A549 (cell line): ENCODE measurements at regions not wholly inside any gene's neighbourhood (a gene's known extent, or its start where the extent isn't known, plus 50 kb on each side); places are given as distances from the start of the nearest gene placed in this dataset.

Experiments used
- ATAC-seq, 2 experiments: fragments of 200-7000 bp in 1 of 2; fragments of >200 bp in 1 of 2; cut with Nextera tagmentation in 1 of 2; cut with Tn5 transposase in 1 of 2; 3 replicates each; pipeline versions ENCODE4 v1.8.0 to v1.9.1; 2018 to 2020; ENCODE audit warnings: mild to moderate bottlenecking in 1 of 2, moderate library complexity in 1 of 2
- CTCF ChIA-PET: fragments of 300-600 bp; sonication (Branson Sonifier 250); formaldehyde crosslinking; extraction: SDS; loops from one replicate; lab custom pipeline; 2021; ENCODE audit warnings: antibody characterized with exemption, inconsistent platforms; lab: Yijun Ruan, JAX
- POLR2A ChIA-PET: fragments of 350-600 bp; formaldehyde crosslinking; extraction: SDS; loops from one replicate; lab custom pipeline; 2021; ENCODE audit warnings: antibody characterized with exemption, inconsistent platforms; lab: Yijun Ruan, JAX
- DNase-seq, 2 experiments: peaks; one replicate each; pipeline versions ENCODE4 v3.0.0 to v3.0.0-alpha.2; 2011 to 2016; ENCODE audit warnings: low read depth in 1 of 2, low spot score in 1 of 2
- FAIRE-seq: peaks from 2 replicates; lab custom pipeline; 2011; peaks lifted over from hg19 to GRCh38; lab: Jason Lieb, UNC
- H3K27ac ChIP-seq, 2 experiments: fragments of >200 bp; sonication (Bioruptor Twin); formaldehyde crosslinking; 3 replicates each; pipeline ENCODE4 v1.5.1; 2016 to 2017
- H3K4me1 ChIP-seq: fragments of >200 bp; sonication (Bioruptor Twin); formaldehyde crosslinking; 3 replicates; pipeline ENCODE4 v1.6.1; 2016
- H3K4me2 ChIP-seq: fragments of >200 bp; sonication (Bioruptor Twin); formaldehyde crosslinking; 3 replicates; pipeline ENCODE4 v1.6.1; 2016
- H3K4me3 ChIP-seq: fragments of >200 bp; sonication (Bioruptor Twin); formaldehyde crosslinking; 3 replicates; pipeline ENCODE4 v1.5.1; 2016
- H3K9me3 ChIP-seq: fragments of >200 bp; sonication (Bioruptor Twin); formaldehyde crosslinking; 3 replicates; pipeline ENCODE4 v1.6.1; 2016
- BHLHE40 ChIP-seq: IDR thresholded peaks from 2 replicates; pipeline ENCODE4 v1.6.1; 2012; ENCODE audit warnings: low read depth, low read length, inconsistent platforms
- CBX2 ChIP-seq: fragments of 200-600 bp; sonication (generic); IDR thresholded peaks from 2 replicates; pipeline ENCODE4 v1.6.1; 2016; ENCODE audit warnings: low read depth, mild to moderate bottlenecking, borderline replicate concordance
- CBX8 ChIP-seq: fragments of 200-600 bp; sonication (generic); IDR thresholded peaks from 2 replicates; pipeline ENCODE4 v1.6.1; 2016
- CEBPB ChIP-seq, 2 experiments: fragments of >200 bp in 1 of 2; sonication (Bioruptor Twin) in 1 of 2; formaldehyde crosslinking in 1 of 2; IDR thresholded peaks; 2 replicates each; pipeline ENCODE4 v1.6.1; 2012 to 2016
- CHD4 ChIP-seq: fragments of 200-600 bp; sonication (generic); IDR thresholded peaks from 2 replicates; pipeline ENCODE4 v1.6.1; 2016; ENCODE audit warnings: antibody characterized with exemption, mild to moderate bottlenecking, borderline replicate concordance
- EHF ChIP-seq: fragments of 250-450 bp; sonication (Bioruptor Pico); IDR thresholded peaks from 2 replicates; pipeline ENCODE4 v1.5.0; 2020; ENCODE audit warnings: mild to moderate bottlenecking
- ESRRA ChIP-seq: fragments of 150-350 bp; IDR thresholded peaks from 2 replicates; pipeline ENCODE4 v1.6.1; 2014; ENCODE audit warnings: mild to moderate bottlenecking, low read length, borderline replicate concordance
- FOSB ChIP-seq: fragments of 250-450 bp; sonication (Bioruptor Pico); IDR thresholded peaks from 2 replicates; pipeline ENCODE4 v1.5.0; 2020; ENCODE audit warnings: mild to moderate bottlenecking, moderate library complexity
- FOSL2 ChIP-seq, 2 experiments: fragments of 450-650 bp in 1 of 2; fragments of >200 bp in 1 of 2; sonication (Bioruptor Twin) in 1 of 2; formaldehyde crosslinking; IDR thresholded peaks; 2 replicates each; pipeline versions ENCODE4 v1.5.0 to v1.6.1; 2016 to 2020; ENCODE audit warnings: mild to moderate bottlenecking in 1 of 2, moderate library complexity in 1 of 2
- GATA3 ChIP-seq: IDR thresholded peaks from 2 replicates; pipeline ENCODE4 v1.6.1; 2012; ENCODE audit warnings: borderline replicate concordance
- HOXA7 ChIP-seq: fragments of 250-450 bp; sonication (Bioruptor Pico); IDR thresholded peaks from 2 replicates; pipeline ENCODE4 v1.5.0; 2020; ENCODE audit warnings: mild to moderate bottlenecking, moderate library complexity
- HOXB5 ChIP-seq: fragments of 250-450 bp; sonication (Bioruptor Pico); IDR thresholded peaks from 2 replicates; pipeline ENCODE4 v1.5.0; 2020; ENCODE audit warnings: mild to moderate bottlenecking, moderate library complexity
- JUN ChIP-seq, 2 experiments: fragments of >200 bp; sonication (Bioruptor Twin); formaldehyde crosslinking; IDR thresholded peaks; 2 replicates in 1 of 2; 3 replicates in 1 of 2; pipeline ENCODE4 v1.6.1; 2016 to 2017
- KDM5A ChIP-seq: fragments of 200-600 bp; sonication (generic); IDR thresholded peaks from 2 replicates; pipeline ENCODE4 v1.6.1; 2016; ENCODE audit warnings: antibody characterized with exemption, mild to moderate bottlenecking
- MAZ ChIP-seq: fragments of 150-350 bp; IDR thresholded peaks from 2 replicates; pipeline ENCODE4 v1.6.1; 2014; ENCODE audit warnings: antibody characterized with exemption, low read depth, low read length, borderline replicate concordance
- MYC ChIP-seq: IDR thresholded peaks from 2 replicates; pipeline ENCODE4 v1.6.1; 2012; ENCODE audit warnings: mild to moderate bottlenecking, inconsistent platforms, low read length, improper control_type of control experiment, borderline replicate concordance
- NR3C1 ChIP-seq: fragments of >200 bp; sonication (Bioruptor Twin); formaldehyde crosslinking; IDR thresholded peaks from 3 replicates; pipeline ENCODE4 v1.6.1; 2017
- POLR2AphosphoS2 ChIP-seq: conservative IDR thresholded peaks from 2 replicates; pipeline ENCODE4 v1.6.1; 2012; ENCODE audit warnings: low read length, improper control_type of control experiment, inconsistent platforms
- RAD21 ChIP-seq, 2 experiments: fragments of >200 bp in 1 of 2; sonication (Bioruptor Twin) in 1 of 2; formaldehyde crosslinking in 1 of 2; IDR thresholded peaks in 1 of 2; conservative IDR thresholded peaks in 1 of 2; 2 replicates in 1 of 2; 3 replicates in 1 of 2; pipeline ENCODE4 v1.6.1; 2012 to 2018; ENCODE audit warnings: inconsistent platforms in 1 of 2
- RCOR1 ChIP-seq: fragments of 150-350 bp; IDR thresholded peaks from 2 replicates; pipeline ENCODE4 v1.6.1; 2014; ENCODE audit warnings: antibody characterized with exemption, low read length, low read depth
- RFX5 ChIP-seq: fragments of 450-650 bp; IDR thresholded peaks from 2 replicates; pipeline ENCODE4 v1.7.1; 2014; ENCODE audit warnings: antibody characterized with exemption, mild to moderate bottlenecking, moderate library complexity
- SMC3 ChIP-seq: fragments of >200 bp; sonication (Bioruptor Twin); formaldehyde crosslinking; IDR thresholded peaks from 3 replicates; pipeline ENCODE4 v1.6.1; 2018; ENCODE audit warnings: inconsistent platforms
- TP53 ChIP-seq: fragments of 250-450 bp; sonication (Bioruptor Pico); IDR thresholded peaks from 2 replicates; pipeline ENCODE4 v1.5.0; 2021; ENCODE audit warnings: mild to moderate bottlenecking, moderate library complexity
- ZC3H11A ChIP-seq: fragments of 450-650 bp; IDR thresholded peaks from 2 replicates; pipeline ENCODE4 v1.6.1; 2014; ENCODE audit warnings: antibody characterized with exemption, mild to moderate bottlenecking
- ZSCAN20 ChIP-seq: fragments of 250-450 bp; sonication (Bioruptor Pico); IDR thresholded peaks from 2 replicates; pipeline ENCODE4 v1.8.0; 2022; ENCODE audit warnings: mild to moderate bottlenecking, moderate library complexity
- WGBS: methylation state at CpG from one replicate; pipeline ENCODE4 v1.1.6; 2017; ENCODE audit errors: missing lambda C conversion rate; 5-methylcytosine and 5-hydroxymethylcytosine counted together
- TF ChIP-seq, protein P1 (sequence below): fragments of >200 bp; sonication (Bioruptor Twin); formaldehyde crosslinking; IDR thresholded peaks from 2 replicates; pipeline ENCODE4 v1.6.1; 2016
- TF ChIP-seq, protein P2 (sequence below): fragments of >200 bp; sonication (Bioruptor Twin); formaldehyde crosslinking; IDR thresholded peaks from 3 replicates; pipeline ENCODE4 v1.5.1; 2016
- TF ChIP-seq, protein P3 (sequence below): IDR thresholded peaks from 2 replicates; pipeline ENCODE4 v1.6.1; 2012; ENCODE audit warnings: low read depth, borderline replicate concordance

DNA sequence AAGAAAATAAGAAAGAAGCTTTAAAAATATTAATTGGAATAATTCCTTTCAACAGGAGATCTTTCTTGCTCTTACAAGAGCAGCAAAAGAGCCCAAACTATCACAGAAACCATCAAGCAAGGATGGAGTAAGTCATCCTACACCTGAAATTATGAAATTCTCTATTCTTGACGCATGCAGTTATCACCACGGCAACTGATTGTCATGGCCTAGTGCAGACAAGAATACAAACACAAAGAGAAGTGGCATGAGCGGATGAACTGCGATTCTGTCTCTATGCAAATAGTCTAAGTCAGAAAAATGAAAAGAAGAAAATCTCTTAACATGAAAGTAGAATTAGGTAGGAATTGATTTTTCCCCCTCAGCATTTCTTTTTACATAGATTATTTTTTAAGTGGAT lies 54.8 kb upstream of the SLC35B4 start:
- POLR2A ChIA-PET = no interaction called here
- peaks cover 43% of the 10 kb centered on the region for H3K4me1 ChIP-seq
- CTCF ChIA-PET = interaction anchor here (1.3 to 9.8 kb wide), 5 partner anchors 43 to 142 kb away, joined by 3 to 46 read pairs (median 4); no protein-coding TSS in a partner anchor
- no peak for TF ChIP-seq ZC3H11A
- no peak for TF ChIP-seq FOSB (CRISPR knock-in tag)
- TF ChIP-seq CBX8 = no peak
- TF ChIP-seq RAD21 (conservative IDR thresholded peaks at IDR 0.05 in 1 of 2, IDR thresholded peaks at IDR 0.05 in 1 of 2) = no peak
- FAIRE-seq (no peak), ATAC-seq (no peak), DNase-seq (peak in 1 of 2 experiments; percentile 55)
- H3K4me3 ChIP-seq = no peak overlapping the region
- no peak overlapping the region for H3K4me2 ChIP-seq
- WGBS = 90% methylated on average over 4 of the region's 4 CpGs
- H3K9me3 ChIP-seq = peaks cover 9% of the 10 kb centered on the region; the same call in 2 of the 3 replicates
- peak overlapping the region; percentile 89 to 90; a peak in 3 of 6 replicates for H3K27ac ChIP-seq

DNA sequence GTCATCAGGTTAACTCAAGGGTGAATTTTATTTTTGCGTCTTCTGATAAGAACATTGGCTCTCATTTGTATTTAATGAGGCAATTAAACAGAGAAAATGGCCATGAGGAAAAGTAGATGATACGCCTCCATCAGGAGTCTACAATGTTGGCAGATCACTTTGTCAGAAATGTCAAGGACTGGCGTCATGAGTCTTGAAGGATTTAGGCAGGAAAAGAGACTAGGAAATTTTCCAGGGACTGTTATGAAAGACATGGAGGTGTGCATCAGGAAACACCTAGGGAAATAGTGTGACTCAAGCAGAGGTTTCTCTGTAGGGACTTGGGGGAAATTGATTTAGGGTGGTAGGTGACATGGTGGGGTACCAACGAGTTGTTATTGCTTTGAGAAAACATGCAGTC lies 53.4 kb upstream of the SLC35B4 start:
- Histone ChIP-seq H3K9me3 (peaks cover 9% of the 10 kb centered on the region; the same call in 2 of the 3 replicates), H3K4me1 (peaks cover 57% of the 10 kb centered on the region), H3K4me3 (no peak overlapping the region), H3K4me2 (peak overlapping the region; percentile 69; the same call in 2 of the 3 replicates), H3K27ac (peak overlapping the region; percentile 89 to 90)
- FAIRE-seq = peak; percentile 85
- ATAC-seq = no peak
- DNase-seq = no peak
- WGBS = 90% methylated on average over 4 of the region's 4 CpGs
- CTCF ChIA-PET = interaction anchor here (1.0 to 14.1 kb wide), 5 partner anchors 13 to 144 kb away, joined by 3 to 140 read pairs (median 3); no protein-coding TSS in a partner anchor
- TF ChIP-seq KDM5A (no peak), POLR2AphosphoS2 (no peak), MAZ (no peak), CBX2 (no peak), TP53 (no peak), GATA3 (no peak), BHLHE40 (no peak), EHF (CRISPR knock-in tag) (no peak), CHD4 (no peak), ZSCAN20 (no peak), FOSL2 (IDR thresholded peaks at IDR 0.05) (no peak), FOSL2 (CRISPR knock-in tag; IDR thresholded peaks at IDR 0.05) (no peak)
- TF ChIP-seq, protein P1, sequence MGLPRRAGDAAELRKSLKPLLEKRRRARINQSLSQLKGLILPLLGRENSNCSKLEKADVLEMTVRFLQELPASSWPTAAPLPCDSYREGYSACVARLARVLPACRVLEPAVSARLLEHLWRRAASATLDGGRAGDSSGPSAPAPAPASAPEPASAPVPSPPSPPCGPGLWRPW = no peak
- TF ChIP-seq, protein P2, sequence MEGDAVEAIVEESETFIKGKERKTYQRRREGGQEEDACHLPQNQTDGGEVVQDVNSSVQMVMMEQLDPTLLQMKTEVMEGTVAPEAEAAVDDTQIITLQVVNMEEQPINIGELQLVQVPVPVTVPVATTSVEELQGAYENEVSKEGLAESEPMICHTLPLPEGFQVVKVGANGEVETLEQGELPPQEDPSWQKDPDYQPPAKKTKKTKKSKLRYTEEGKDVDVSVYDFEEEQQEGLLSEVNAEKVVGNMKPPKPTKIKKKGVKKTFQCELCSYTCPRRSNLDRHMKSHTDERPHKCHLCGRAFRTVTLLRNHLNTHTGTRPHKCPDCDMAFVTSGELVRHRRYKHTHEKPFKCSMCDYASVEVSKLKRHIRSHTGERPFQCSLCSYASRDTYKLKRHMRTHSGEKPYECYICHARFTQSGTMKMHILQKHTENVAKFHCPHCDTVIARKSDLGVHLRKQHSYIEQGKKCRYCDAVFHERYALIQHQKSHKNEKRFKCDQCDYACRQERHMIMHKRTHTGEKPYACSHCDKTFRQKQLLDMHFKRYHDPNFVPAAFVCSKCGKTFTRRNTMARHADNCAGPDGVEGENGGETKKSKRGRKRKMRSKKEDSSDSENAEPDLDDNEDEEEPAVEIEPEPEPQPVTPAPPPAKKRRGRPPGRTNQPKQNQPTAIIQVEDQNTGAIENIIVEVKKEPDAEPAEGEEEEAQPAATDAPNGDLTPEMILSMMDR = no peak
- POLR2A ChIA-PET = no interaction called here

DNA sequence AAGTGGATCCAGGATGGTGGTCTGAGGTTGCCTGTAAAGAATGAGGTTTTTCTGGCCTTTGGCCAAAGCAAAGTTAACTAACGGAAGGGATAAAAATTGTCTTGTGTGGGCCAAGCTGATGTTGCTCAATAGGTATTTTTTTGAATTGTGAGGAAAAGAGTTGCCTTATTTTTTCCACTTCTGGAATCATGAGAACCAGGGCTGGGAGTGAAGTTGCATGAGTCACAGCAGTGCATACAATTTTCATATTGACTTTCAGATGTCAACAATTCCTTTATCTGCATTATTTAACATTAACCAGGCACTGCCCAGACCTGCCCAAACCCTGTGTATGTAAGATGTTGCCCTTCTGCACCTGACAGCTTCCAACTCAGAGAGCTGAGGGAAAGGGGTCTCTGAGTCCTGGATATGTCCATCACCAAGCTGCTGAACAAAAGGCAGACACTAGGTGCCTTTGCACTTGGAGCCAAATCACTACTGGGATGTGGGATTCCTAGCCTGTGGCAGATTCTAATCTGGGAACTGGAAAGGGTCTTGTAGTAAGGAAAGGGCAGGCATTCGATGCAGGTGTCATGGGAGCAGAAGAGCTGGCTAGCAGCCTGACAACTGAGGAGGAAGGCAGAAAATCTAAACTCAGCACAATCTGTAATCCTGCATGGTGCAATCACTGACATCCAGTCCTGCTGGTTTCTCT lies 52.3 kb upstream of the SLC35B4 start:
- DNase-seq = peak; percentile 81 to 97
- Histone ChIP-seq H3K4me1 (peaks cover 62% of the 10 kb centered on the region), H3K27ac (peak overlapping the region; percentile 89 to 90), H3K4me2 (peak overlapping the region; percentile 69), H3K9me3 (no peaks in the 10 kb centered on the region), H3K4me3 (no peak overlapping the region)
- CTCF ChIA-PET = interaction anchor here (0.7 to 14.1 kb wide), 16 partner anchors 8 to 228 kb away, joined by 3 to 140 read pairs (median 4); partner anchors contain the start of gene SLC35B4
- 3% methylated on average over 2 of the region's 2 CpGs for WGBS
- FAIRE-seq = peak; percentile 84
- POLR2A ChIA-PET = interaction anchor here (0.7 to 2.2 kb wide), 6 partner anchors 14 to 159 kb away, joined by 3 to 7 read pairs (median 4); partner anchors contain the start of genes AKR1B10 and SLC35B4
- ATAC-seq = peak; percentile 45 to 81
- no peak for TF ChIP-seq HOXB5 (CRISPR knock-in tag)
- peak; percentile 98 to 99 for TF ChIP-seq CEBPB (IDR thresholded peaks at IDR 0.05)
- no peak for TF ChIP-seq NR3C1
- TF ChIP-seq, protein P3, sequence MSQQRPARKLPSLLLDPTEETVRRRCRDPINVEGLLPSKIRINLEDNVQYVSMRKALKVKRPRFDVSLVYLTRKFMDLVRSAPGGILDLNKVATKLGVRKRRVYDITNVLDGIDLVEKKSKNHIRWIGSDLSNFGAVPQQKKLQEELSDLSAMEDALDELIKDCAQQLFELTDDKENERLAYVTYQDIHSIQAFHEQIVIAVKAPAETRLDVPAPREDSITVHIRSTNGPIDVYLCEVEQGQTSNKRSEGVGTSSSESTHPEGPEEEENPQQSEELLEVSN = no peak; the same call in 1 of the 2 replicates
- no peak for TF ChIP-seq CBX2
- TF ChIP-seq GATA3 = peak; percentile 97
- TF ChIP-seq RAD21 (conservative IDR thresholded peaks at IDR 0.05 in 1 of 2, IDR thresholded peaks at IDR 0.05 in 1 of 2) = peak in 1 of 2 experiments; percentile 69; a peak in 4 of 5 replicates
- TF ChIP-seq HOXA7 (CRISPR knock-in tag) = no peak
- TF ChIP-seq, protein P2 = no peak
- TF ChIP-seq ESRRA = no peak
- TF ChIP-seq SMC3 = peak; percentile 51
- peak; percentile 98 to 99 for TF ChIP-seq JUN (IDR thresholded peaks at IDR 0.05)
- TF ChIP-seq MYC = peak; percentile 29; the same call in 1 of the 2 replicates
- no peak for TF ChIP-seq RFX5
- TF ChIP-seq RCOR1 = no peak
